Colonic mucosa (tissue), 4 donors: ENCODE measurements at regions not wholly inside any gene's neighbourhood (a gene's known extent, or its start where the extent isn't known, plus 50 kb on each side); places are given as distances from the start of the nearest gene placed in this dataset.

Experiments
- DNase-seq: peaks from one replicate; pipeline ENCODE4 v3.0.0-alpha.2; 2020
- H3K27ac ChIP-seq: fragments of 200-600 bp; one replicate; pipeline ENCODE4 v1.8.0; 2021
- H3K27me3 ChIP-seq: fragments of 200-600 bp; one replicate; pipeline ENCODE4 v1.8.0; 2021
- H3K36me3 ChIP-seq: fragments of 200-600 bp; one replicate; pipeline ENCODE4 v1.8.0; 2021
- H3K4me1 ChIP-seq: fragments of 200-600 bp; one replicate; pipeline ENCODE4 v1.8.0; 2021; ENCODE audit warnings: mild to moderate bottlenecking
- H3K4me3 ChIP-seq: fragments of 200-600 bp; one replicate; pipeline ENCODE4 v1.8.0; 2021
- H3K9ac ChIP-seq, 2 donors: one replicate each; pipeline ENCODE4 v1.7.0; 2013; ENCODE audit warnings: control low read depth in 2 of 2, low read depth in 2 of 2, low read length in 2 of 2
- H3K9me3 ChIP-seq: fragments of 200-600 bp; one replicate; pipeline ENCODE4 v1.8.0; 2021
- intact Hi-C: fragments of 100-400 bp; cut with DNase I; formaldehyde crosslinking; loops from one replicate; pipeline ENCODE4 v1.14.1; 2022
- TF ChIP-seq, protein P1 (sequence below): fragments of 200-600 bp; IDR thresholded peaks from one replicate; pipeline ENCODE4 v1.8.0; 2022; ENCODE audit warnings: antibody characterized with exemption, mild to moderate bottlenecking
- donor health status: healthy.
- donor health status: DM: no; HTN: no; CAD: no.
- donor health status: DM: no; HTN: no; CAD: no.

GRCh38 chr9:118751077-118751847 is 618.0 kb downstream of the BRINP1 start:
- Histone ChIP-seq H3K4me3 (no peak overlapping the region), H3K27ac (no peak overlapping the region), H3K9ac (no peak overlapping the region), H3K4me1 (no peaks in the 10 kb centered on the region), H3K9me3 (no peaks in the 10 kb centered on the region), H3K36me3 (no peaks in the 10 kb centered on the region), H3K27me3 (no peaks in the 10 kb centered on the region)
- intact Hi-C loops, result no loop called here
- TF ChIP-seq, protein P1, sequence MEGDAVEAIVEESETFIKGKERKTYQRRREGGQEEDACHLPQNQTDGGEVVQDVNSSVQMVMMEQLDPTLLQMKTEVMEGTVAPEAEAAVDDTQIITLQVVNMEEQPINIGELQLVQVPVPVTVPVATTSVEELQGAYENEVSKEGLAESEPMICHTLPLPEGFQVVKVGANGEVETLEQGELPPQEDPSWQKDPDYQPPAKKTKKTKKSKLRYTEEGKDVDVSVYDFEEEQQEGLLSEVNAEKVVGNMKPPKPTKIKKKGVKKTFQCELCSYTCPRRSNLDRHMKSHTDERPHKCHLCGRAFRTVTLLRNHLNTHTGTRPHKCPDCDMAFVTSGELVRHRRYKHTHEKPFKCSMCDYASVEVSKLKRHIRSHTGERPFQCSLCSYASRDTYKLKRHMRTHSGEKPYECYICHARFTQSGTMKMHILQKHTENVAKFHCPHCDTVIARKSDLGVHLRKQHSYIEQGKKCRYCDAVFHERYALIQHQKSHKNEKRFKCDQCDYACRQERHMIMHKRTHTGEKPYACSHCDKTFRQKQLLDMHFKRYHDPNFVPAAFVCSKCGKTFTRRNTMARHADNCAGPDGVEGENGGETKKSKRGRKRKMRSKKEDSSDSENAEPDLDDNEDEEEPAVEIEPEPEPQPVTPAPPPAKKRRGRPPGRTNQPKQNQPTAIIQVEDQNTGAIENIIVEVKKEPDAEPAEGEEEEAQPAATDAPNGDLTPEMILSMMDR, result no peak
- DNase-seq, result no peak

GRCh38 chr9:118751848-118752223 is 617.4 kb downstream of the BRINP1 start:
- no peak overlapping the region for H3K27ac ChIP-seq
- intact Hi-C loops, result no loop called here
- DNase-seq, result no peak
- TF ChIP-seq, protein P1, result no peak
- no peak overlapping the region for H3K9ac ChIP-seq
- no peaks in the 10 kb centered on the region for H3K27me3 ChIP-seq
- no peaks in the 10 kb centered on the region for H3K4me1 ChIP-seq
- H3K4me3 ChIP-seq, result no peak overlapping the region
- H3K9me3 ChIP-seq, result no peaks in the 10 kb centered on the region
- no peaks in the 10 kb centered on the region for H3K36me3 ChIP-seq

GRCh38 chr9:118761016-118761790 is 608.0 kb downstream of the BRINP1 start:
- TF ChIP-seq, protein P1, result no peak
- DNase-seq, result no peak
- Histone ChIP-seq H3K27me3 (no peaks in the 10 kb centered on the region), H3K36me3 (no peaks in the 10 kb centered on the region), H3K9ac (no peak overlapping the region), H3K4me3 (no peak overlapping the region), H3K9me3 (no peaks in the 10 kb centered on the region), H3K4me1 (no peaks in the 10 kb centered on the region), H3K27ac (no peak overlapping the region)
- intact Hi-C loops, result no loop called here

GRCh38 chr9:118767571-118767970 is 601.7 kb downstream of the BRINP1 start:
- no peaks in the 10 kb centered on the region for H3K36me3 ChIP-seq
- no peaks in the 10 kb centered on the region for H3K9me3 ChIP-seq
- H3K9ac ChIP-seq, result no peak overlapping the region
- no peak for DNase-seq
- H3K4me3 ChIP-seq, result no peak overlapping the region
- no peaks in the 10 kb centered on the region for H3K27me3 ChIP-seq
- intact Hi-C loops, result no loop called here
- TF ChIP-seq, protein P1, result no peak
- H3K27ac ChIP-seq, result no peak overlapping the region
- H3K4me1 ChIP-seq, result no peaks in the 10 kb centered on the region

GRCh38 chr9:118782790-118783463 is 586.3 kb downstream of the BRINP1 start:
- Histone ChIP-seq H3K9me3 (no peaks in the 10 kb centered on the region), H3K4me1 (no peaks in the 10 kb centered on the region), H3K27me3 (no peaks in the 10 kb centered on the region), H3K36me3 (no peaks in the 10 kb centered on the region), H3K27ac (no peak overlapping the region), H3K4me3 (no peak overlapping the region), H3K9ac (no peak overlapping the region)
- DNase-seq, result no peak
- intact Hi-C loops, result no loop called here
- TF ChIP-seq, protein P1, result no peak
